Spleen (tissue), 3 donors: ENCODE measurements at regions not wholly inside any gene's neighbourhood (a gene's known extent, or its start where the extent isn't known, plus 50 kb on each side); places are given as distances from the start of the nearest gene placed in this dataset.

Source experiments
- POLR2A ChIP-seq, 3 donors: fragments of 450-650 bp; IDR thresholded peaks; one replicate each; pipeline ENCODE4 v1.5.1; 2017; ENCODE audit warnings: antibody characterized with exemption in 3 of 3, mild to moderate bottlenecking in 1 of 3
- POLR2AphosphoS5 ChIP-seq, 3 donors: sonication (generic); formaldehyde crosslinking; IDR thresholded peaks; one replicate each; pipeline ENCODE4 v1.5.1; 2017; ENCODE audit warnings: antibody characterized with exemption in 3 of 3

- TF ChIP-seq POLR2A (IDR thresholded peaks at IDR 0.05) (no peak), POLR2AphosphoS5 (IDR thresholded peaks at IDR 0.05) (no peak)
Observed at GRCh38 chr2:224171226-224171625, 132.1 kb upstream of the SERPINE2 start.
